Osteoblast (primary cell): ENCODE measurements at regions not wholly inside any gene's neighbourhood (a gene's known extent, or its start where the extent isn't known, plus 50 kb on each side); places are given as distances from the start of the nearest gene placed in this dataset.

Source experiments
- DNase-seq: peaks from one replicate; pipeline ENCODE4 v3.0.0; 2011; ENCODE audit warnings: low spot score, mixed read lengths; ENCODE audit not compliant: insufficient read length; ENCODE audit errors: missing footprints
- H2AFZ ChIP-seq: 2 replicates; pipeline ENCODE4 v1.6.0; 2011; ENCODE audit warnings: mild to moderate bottlenecking, low read length
- H3K27ac ChIP-seq: 2 replicates; pipeline ENCODE4 v1.5.1; 2011; ENCODE audit warnings: mild to moderate bottlenecking, low read depth, low read length, moderate library complexity
- H3K27me3 ChIP-seq: 2 replicates; pipeline ENCODE4 v1.6.0; 2012; ENCODE audit warnings: mild to moderate bottlenecking, control low read depth, inconsistent platforms, low read length, moderate library complexity; ENCODE audit not compliant: insufficient read depth
- H3K36me3 ChIP-seq: 2 replicates; pipeline ENCODE4 v1.5.1; 2011; ENCODE audit warnings: mild to moderate bottlenecking, low read length, control low read depth, moderate library complexity; ENCODE audit not compliant: insufficient read depth
- H3K4me1 ChIP-seq: 2 replicates; pipeline ENCODE4 v1.5.1; 2011; ENCODE audit warnings: mild to moderate bottlenecking, low read length, control low read depth, moderate library complexity; ENCODE audit not compliant: insufficient read depth
- H3K4me2 ChIP-seq: 2 replicates; pipeline ENCODE4 v1.6.0; 2011; ENCODE audit warnings: mild to moderate bottlenecking, low read length; ENCODE audit not compliant: insufficient read depth
- H3K4me3 ChIP-seq: fragments of 200-600 bp; sonication (generic); 3 replicates; pipeline ENCODE4 v1.5.1; 2012; ENCODE audit warnings: mild to moderate bottlenecking, low read length, inconsistent platforms; ENCODE audit not compliant: insufficient read depth
- H3K79me2 ChIP-seq: 2 replicates; pipeline ENCODE4 v1.6.0; 2012; ENCODE audit warnings: mild to moderate bottlenecking, low read length, control low read depth, inconsistent platforms; ENCODE audit not compliant: insufficient read depth
- H3K9me3 ChIP-seq: 2 replicates; pipeline ENCODE4 v1.5.1; 2011; ENCODE audit warnings: low read depth, low read length, control low read depth
- H4K20me1 ChIP-seq: 2 replicates; pipeline ENCODE4 v1.6.0; 2012; ENCODE audit warnings: mild to moderate bottlenecking, low read length, control low read depth; ENCODE audit not compliant: insufficient read depth
- TF ChIP-seq, protein P1 (sequence below): IDR thresholded peaks from 2 replicates; pipeline ENCODE4 v1.5.1; 2011; ENCODE audit warnings: mild to moderate bottlenecking, low read depth, low read length, moderate library complexity; ENCODE audit errors: extremely low read depth

DNA sequence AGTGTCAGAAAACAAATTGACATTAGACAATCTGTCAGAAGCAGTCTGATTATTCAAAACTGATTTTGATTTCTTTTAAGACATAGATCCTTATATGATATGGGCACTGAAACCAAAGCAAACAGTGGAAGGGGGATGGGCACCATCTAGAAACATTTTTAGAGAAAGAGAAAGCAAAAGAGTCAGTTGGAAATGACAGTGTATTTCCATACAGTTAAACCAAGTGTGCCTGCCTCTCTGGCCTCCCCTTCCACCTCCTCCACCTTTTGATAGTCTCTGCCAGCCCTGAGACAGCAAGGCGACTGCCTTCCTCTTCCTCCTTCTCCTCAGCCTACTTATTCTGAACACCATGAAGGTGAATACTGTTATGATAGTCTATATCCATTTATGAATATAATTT lies 949.7 kb downstream of the AMY1C start:
- H4K20me1 ChIP-seq, result no peaks in the 10 kb centered on the region
- no peaks in the 10 kb centered on the region for H3K79me2 ChIP-seq
- no peak for DNase-seq
- no peak overlapping the region for H3K27ac ChIP-seq
- H3K4me3 ChIP-seq, result no peak overlapping the region
- H3K4me1 ChIP-seq, result no peaks in the 10 kb centered on the region
- no peak overlapping the region for H2AFZ ChIP-seq
- H3K9me3 ChIP-seq, result no peaks in the 10 kb centered on the region
- H3K36me3 ChIP-seq, result no peaks in the 10 kb centered on the region
- no peaks in the 10 kb centered on the region for H3K27me3 ChIP-seq
- no peak overlapping the region for H3K4me2 ChIP-seq
- TF ChIP-seq, protein P1, sequence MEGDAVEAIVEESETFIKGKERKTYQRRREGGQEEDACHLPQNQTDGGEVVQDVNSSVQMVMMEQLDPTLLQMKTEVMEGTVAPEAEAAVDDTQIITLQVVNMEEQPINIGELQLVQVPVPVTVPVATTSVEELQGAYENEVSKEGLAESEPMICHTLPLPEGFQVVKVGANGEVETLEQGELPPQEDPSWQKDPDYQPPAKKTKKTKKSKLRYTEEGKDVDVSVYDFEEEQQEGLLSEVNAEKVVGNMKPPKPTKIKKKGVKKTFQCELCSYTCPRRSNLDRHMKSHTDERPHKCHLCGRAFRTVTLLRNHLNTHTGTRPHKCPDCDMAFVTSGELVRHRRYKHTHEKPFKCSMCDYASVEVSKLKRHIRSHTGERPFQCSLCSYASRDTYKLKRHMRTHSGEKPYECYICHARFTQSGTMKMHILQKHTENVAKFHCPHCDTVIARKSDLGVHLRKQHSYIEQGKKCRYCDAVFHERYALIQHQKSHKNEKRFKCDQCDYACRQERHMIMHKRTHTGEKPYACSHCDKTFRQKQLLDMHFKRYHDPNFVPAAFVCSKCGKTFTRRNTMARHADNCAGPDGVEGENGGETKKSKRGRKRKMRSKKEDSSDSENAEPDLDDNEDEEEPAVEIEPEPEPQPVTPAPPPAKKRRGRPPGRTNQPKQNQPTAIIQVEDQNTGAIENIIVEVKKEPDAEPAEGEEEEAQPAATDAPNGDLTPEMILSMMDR, result no peak

DNA sequence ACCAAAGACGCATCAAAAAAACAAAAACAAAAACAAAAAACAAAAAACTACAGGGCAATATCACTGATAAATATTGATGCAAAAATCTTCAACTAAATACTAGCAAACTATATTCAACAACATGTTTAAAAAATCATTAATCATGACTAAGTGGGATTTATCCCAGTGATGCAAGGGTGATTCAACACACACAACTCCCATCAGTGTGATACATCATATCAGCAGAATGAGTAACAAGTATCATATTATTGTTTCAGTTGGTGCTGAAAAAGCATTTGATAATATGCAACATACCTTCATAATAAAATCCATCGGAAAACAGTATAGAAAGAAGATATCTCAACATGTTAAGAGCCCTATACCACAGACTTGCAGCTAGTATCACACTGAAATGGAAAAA lies 953.0 kb downstream of the AMY1C start:
- H2AFZ ChIP-seq, result no peak overlapping the region
- H3K4me1 ChIP-seq, result no peaks in the 10 kb centered on the region
- DNase-seq, result no peak
- H3K36me3 ChIP-seq, result no peaks in the 10 kb centered on the region
- no peaks in the 10 kb centered on the region for H3K27me3 ChIP-seq
- no peaks in the 10 kb centered on the region for H3K9me3 ChIP-seq
- no peaks in the 10 kb centered on the region for H4K20me1 ChIP-seq
- H3K27ac ChIP-seq, result no peak overlapping the region
- H3K4me3 ChIP-seq, result no peak overlapping the region
- H3K4me2 ChIP-seq, result no peak overlapping the region
- TF ChIP-seq, protein P1, result no peak
- H3K79me2 ChIP-seq, result no peaks in the 10 kb centered on the region

DNA sequence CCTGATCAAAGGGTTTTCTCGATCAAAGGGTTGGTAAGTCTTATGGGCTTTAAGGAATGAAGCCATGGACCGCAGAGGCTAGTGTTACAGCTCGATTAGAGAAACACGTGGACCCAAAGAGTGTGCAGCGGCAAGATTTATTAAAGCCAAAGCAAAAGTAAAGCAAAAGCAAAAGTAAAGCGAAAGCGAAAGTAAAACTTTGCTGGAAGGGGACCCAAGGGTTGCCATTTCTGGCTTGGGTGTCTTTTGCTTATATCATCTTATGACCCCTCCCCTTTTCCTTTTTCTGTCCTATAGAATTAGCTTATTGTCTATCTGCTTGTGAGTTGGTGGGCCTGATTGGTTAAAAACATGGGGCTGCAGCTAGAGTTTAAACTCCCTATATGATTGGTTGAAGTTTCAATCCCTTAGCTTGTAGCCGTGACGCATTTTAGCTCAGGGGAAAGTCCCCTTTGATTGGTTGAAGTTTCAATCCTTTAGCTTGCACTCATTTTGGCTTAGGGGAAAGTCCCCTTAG lies 957.0 kb downstream of the AMY1C start:
- H3K36me3 ChIP-seq, result no peaks in the 10 kb centered on the region
- no peak overlapping the region for H3K27ac ChIP-seq
- no peaks in the 10 kb centered on the region for H3K4me1 ChIP-seq
- TF ChIP-seq, protein P1, result no peak
- H4K20me1 ChIP-seq, result no peaks in the 10 kb centered on the region
- H3K4me2 ChIP-seq, result no peak overlapping the region
- H3K79me2 ChIP-seq, result no peaks in the 10 kb centered on the region
- H2AFZ ChIP-seq, result no peak overlapping the region
- no peaks in the 10 kb centered on the region for H3K27me3 ChIP-seq
- H3K9me3 ChIP-seq, result no peaks in the 10 kb centered on the region
- no peak overlapping the region for H3K4me3 ChIP-seq
- DNase-seq, result no peak

DNA sequence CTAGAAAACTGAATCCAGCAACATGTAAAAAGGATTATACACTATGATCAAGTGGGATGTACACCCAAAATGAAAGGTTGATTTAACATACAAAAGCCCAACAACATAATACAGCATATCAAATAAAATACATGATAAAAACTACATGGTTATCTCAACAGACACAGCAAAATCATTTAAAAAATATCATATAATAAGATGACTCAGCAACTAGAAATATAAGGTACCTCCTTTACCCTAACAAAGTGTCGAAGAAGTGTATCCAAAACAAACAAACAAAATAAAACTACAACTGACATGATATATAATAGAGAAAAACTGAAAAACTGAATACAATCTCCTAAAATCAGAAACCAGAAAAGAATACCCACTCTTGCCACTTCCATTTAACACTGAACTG lies 969.1 kb downstream of the AMY1C start:
- no peak overlapping the region for H3K27ac ChIP-seq
- no peaks in the 10 kb centered on the region for H3K79me2 ChIP-seq
- no peaks in the 10 kb centered on the region for H3K27me3 ChIP-seq
- no peak overlapping the region for H2AFZ ChIP-seq
- no peak overlapping the region for H3K4me2 ChIP-seq
- TF ChIP-seq, protein P1, result no peak
- H3K36me3 ChIP-seq, result no peaks in the 10 kb centered on the region
- no peak for DNase-seq
- H3K9me3 ChIP-seq, result no peaks in the 10 kb centered on the region
- no peak overlapping the region for H3K4me3 ChIP-seq
- H4K20me1 ChIP-seq, result no peaks in the 10 kb centered on the region
- no peaks in the 10 kb centered on the region for H3K4me1 ChIP-seq
